ENCODE measurements at regions not wholly inside any gene's neighbourhood (a gene's known extent, or its start where the extent isn't known, plus 50 kb on each side); places are given as distances from the start of the nearest gene placed in this dataset.
"Not testable (repeated sequence)": the region's sequence is repeated elsewhere in the genome, so short reads cannot be mapped to it uniquely, and the experiment has no call there.

DNA sequence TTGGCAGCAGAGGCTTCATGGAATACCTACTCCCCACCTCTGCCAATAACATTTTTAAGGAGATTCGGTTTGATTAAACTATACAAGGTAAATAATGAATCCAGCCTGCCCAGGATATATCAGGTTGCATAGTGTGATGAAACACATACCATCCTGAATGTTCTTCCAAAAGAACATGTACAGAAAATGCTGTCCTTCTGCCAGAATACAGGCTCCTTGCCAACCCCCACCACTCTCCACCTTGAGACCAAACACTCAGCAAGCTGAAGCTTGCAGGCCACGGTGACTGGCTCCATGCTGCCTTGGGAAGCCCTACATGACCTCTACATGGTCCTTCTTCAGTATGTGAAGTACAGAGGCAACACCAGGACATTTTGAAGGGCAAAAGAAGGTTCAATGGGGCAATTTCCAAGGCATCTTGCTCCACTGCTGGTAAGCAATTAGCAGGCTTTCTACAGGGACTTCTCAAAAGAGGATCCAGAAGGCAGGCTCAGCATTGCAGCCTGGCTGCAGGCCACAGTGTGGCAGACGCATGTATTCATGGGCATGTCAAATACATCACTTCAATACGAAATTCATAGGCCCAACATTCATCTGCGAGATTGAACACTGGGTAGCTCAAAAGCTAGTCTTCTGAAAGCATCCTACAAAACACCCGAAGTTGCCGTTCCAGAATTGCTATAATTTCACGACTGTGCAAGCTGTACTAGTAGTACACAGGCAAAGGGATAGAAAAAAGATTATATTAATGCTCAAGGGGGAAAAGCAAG, 62.4 kb upstream of the SERP2 start:
- DNase-seq, result peak; percentile 12

DNA sequence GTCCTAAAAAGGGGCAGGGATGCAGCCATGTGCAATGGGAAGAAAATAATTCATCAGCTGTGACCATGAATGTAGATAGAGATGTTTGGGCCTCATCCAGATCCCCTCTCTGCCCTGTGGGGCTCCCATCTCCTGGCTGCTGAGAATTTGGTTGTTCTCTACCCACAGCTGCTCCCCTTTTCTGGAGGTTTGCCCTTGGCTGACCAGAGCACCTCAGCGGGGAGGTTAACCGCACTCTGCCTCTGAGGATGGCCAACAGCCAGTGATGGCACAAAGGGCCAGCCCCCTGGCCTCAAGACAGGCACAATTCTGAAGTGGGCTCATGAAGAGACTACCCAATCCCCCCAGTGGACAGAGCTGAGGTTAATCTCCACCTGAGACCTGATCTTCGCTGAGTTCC, 61.5 kb upstream of the SERP2 start:
- no peak for DNase-seq

DNA sequence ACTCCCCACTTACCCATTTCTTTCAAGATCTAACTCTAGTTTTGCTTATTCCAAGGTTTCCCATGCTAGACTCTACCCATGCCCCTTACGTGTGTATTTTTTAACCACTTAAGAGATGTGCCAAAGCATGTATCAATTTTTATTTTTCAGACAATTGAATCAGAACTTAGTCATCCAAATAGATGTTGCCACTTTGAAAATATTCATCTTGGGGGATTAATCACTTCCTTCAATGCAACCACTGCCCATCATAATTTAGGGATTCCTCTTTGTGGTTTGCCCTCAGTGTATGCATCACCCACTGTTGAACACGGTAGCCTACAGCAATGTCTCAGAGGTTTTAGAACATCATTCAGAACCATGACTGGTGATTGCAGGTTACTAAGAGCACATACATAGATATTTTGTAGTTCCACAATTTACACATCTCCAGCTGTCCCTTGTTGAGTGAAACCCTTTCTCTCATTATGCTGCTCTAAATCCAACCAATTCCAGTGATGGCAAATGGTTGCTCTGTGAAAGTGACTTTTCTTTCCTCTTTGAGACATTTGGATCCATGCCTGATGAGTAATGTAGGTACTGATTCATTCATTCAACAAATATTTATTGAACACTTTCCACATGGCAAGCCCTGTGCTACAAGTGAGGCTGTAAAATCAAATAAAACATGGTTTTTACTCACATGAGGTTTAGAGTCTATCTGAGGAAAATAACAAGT, 60.6 kb upstream of the SERP2 start:
- no peak for DNase-seq

DNA sequence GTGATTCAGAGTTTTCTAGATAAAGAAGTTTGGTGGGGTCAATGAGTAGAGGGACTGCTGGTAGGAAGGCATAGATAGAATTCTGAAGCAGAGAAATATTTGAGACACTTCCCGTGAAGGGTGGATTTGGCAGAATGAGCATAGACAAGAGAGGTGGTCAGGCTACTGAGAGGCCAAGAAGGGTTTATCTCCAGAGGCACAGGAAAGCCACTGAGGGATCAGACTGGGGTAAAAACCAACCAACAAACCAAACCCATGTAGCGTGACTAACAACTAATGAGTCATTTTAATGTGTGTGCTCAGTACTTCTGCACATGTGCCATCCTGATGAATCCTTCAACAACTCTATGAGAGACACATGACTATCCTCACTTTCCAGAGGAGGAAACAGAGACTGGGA, 60.0 kb upstream of the SERP2 start:
- DNase-seq, result no peak

DNA sequence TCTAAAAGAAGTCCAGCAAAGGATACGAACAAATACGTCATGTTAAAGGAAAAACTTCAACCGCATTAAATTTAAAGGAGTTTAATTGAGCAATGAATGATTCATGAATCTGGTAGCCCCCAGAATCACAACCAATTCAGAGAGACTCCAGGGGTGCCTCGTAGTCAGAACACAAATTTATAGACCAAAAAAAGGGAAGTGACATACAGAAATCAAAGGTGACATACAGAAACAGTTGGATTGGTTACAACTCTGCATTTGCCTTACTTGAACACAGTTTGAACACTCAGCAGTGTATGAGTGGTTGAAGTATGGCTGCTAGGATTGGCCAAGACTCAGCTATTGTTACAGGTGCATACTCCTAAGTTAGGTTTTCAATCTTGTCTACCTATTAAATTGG, 59.5 kb upstream of the SERP2 start:
- not testable (repeated sequence) for DNase-seq

DNA sequence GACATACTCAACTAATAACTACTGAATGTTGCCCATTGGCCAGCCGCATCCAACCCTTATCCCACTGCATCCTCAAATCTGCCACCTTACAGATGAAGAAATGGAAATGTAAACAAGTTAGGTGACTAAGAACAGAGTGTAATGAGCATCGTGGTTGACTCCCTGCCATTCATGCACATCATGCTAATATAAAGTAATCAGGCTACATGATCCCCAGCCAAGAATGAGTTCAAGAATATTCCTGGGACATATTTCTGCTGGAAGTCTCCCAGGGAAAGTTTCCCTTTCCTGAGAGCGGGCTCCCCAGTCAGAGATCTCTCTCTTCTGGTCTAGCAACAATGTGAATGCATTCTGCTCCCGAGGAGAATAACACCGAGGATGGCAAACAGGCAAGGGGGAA, 55.9 kb upstream of the SERP2 start:
- DNase-seq, result no peak

DNA sequence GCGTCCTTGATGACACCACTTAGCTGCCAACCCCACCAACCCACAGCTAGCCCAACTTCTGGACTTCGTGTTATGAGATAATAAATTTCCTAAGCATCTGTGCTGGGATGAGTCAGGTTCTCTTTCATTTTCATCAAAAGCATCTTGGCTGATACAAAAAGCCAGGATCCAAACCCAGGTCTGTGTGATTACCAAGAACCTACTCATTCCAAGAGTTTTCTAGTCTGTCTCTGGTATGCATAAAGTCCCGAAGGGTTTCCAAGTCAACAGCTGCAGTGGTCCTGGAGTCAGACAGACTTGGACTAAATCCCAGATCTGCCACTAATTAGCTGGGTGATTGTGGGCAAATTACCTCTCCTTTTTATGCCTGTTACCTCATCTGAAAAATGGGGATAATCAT, 55.5 kb upstream of the SERP2 start:
- no peak for DNase-seq

DNA sequence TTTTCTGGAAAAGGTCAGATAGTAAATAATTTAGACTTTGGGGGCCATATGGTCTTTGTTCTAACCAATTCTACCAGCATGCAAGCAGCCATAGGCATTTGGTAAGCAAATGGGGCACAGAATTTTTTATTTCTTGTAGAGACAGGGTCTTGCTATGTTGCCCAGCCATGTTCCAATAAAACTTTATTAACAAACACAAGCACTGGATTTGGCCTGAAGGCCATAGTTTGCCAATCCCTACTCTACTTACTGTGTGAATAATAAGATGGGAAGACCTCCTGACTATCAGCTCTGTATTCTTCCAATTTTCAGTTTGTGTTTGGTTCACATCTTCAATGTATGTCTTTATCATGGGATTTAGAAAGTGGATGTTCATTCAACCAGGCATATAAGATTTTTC, 53.0 kb upstream of the SERP2 start:
- no peak for DNase-seq

DNA sequence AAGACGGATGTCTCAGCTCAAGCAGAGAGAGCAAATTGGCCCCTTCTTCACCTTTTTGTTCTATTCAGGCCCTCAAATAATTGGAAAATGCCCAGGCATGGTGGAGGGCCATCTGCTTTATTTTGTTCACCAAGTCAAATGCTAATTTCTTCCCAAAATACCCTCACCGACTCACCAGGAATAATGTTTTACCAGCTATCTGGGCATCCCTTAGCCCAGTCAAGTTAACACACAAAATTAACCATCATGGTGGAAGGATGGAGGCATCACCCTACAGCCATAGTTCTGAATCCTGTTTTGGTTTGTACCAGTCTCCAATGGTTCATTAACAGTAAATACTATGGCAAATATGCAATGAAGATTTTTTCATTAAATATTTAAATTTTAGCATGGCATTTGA, 51.7 kb upstream of the SERP2 start:
- no peak for DNase-seq

DNA sequence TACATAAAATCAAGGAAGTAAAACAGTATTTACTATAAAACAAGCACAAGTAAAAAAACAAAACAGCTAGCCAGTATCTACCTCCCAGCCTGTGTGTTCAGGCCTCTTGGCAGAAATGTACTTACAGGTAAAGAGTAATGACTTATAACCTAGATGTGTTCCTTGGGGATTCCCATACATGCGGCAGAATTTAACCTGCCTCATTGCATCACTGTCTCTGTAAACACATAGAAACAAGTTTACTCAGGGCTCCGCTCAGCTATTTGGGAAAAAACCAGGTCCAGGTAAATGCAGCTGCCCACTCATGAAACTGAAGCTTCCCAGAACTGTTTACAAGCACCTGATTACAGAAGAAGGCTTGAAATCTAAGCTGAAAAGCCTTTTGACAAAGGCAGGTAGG, 50.7 kb upstream of the SERP2 start:
- DNase-seq, result no peak

DNA sequence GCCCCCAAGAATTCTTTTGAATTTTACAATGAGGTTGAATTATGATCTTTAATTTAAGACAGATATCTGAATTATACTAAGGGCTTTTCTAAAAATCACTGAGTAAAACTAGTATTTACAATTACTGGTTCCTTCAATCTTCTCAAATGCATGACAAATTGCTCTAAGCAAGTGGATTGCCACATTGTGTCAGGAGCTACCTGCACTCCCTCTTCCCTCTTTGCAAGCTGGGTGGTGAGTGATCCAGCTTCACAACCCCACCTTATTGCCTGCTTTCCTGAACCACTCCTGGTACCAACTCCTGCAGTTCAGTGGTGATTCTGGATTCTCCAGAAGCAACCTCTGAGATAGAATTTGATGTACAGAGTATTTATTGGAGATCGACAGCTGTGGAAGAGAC, 49.9 kb upstream of the SERP2 start:
- DNase-seq, result no peak
